ENCODE measurements at regions not wholly inside any gene's neighbourhood (a gene's known extent, or its start where the extent isn't known, plus 50 kb on each side); places are given as distances from the start of the nearest gene placed in this dataset.

DNA sequence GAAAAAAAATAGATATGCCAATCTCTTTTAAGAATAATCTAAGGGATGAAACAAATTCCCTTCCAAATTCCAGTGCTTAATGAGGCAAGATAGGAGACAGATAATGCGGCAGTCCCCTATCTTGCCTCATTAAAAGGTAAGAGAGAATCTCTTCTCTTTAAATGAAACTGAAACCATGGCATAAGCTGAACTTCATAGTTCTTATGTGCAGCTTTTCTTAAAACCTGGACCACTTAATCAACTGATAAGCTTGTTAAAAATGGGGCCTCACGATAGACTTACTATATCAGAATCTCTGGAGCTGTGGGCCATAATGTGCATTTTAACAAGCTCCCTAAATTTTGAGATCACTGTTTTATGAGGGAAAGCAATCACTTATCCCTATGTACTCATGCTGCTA lies 79.2 kb downstream of the NIBAN1 start:
- Histone ChIP-seq H3K79me2 (ENCODE audit: control insufficient read depth in 1 of 2, insufficient read depth in 2 of 2, low read length in 2 of 2) (no peaks in the 10 kb centered on the region), H3K23ac (ENCODE audit: insufficient read length) (no peak overlapping the region), H2BK12ac (ENCODE audit: low read depth, low read length) (no peak overlapping the region), H3K14ac (ENCODE audit: insufficient read length) (no peak overlapping the region), H4K5ac (ENCODE audit: insufficient read length, low read depth, low read length) (no peak overlapping the region), H3K79me1 (ENCODE audit: low read depth, low read length) (no peaks in the 10 kb centered on the region), H3K23me2 (ENCODE audit: low read depth, low read length) (no peaks in the 10 kb centered on the region; the same call in 1 of the 2 replicates), H3K4me1 (replicated peaks in 1 of 4; ENCODE audit: control insufficient read depth in 3 of 4, insufficient read depth in 4 of 4, low read length in 3 of 4) (peaks cover 0 to 2% (median under 1%) of the 10 kb centered on the region in 4 experiments; a peak in 2 of 7 replicates), H2BK20ac (ENCODE audit: low read length) (no peak overlapping the region), H2BK15ac (ENCODE audit: low read length) (no peak overlapping the region), H3K27ac (ENCODE audit: low read depth, low read length) (no peak overlapping the region), H2BK120ac (replicated peaks; ENCODE audit: low read depth, low read length) (no peak overlapping the region), H2AFZ (ENCODE audit: low read length) (no peak overlapping the region), H3K18ac (ENCODE audit: extremely low read depth, low read length) (no peak overlapping the region), H3K4ac (replicated peaks; ENCODE audit: insufficient read length, low read depth, low read length) (no peak overlapping the region), H4K8ac (ENCODE audit: extremely low read depth, insufficient read depth, low read length) (no peak overlapping the region), H3K56ac (replicated peaks; ENCODE audit: insufficient read length, low read depth, low read length) (no peak overlapping the region), H3K4me2 (ENCODE audit: insufficient read depth in 1 of 2, low read depth in 2 of 2, low read length in 2 of 2) (no peak overlapping the region), H3K9me3 (ENCODE audit: insufficient read depth in 2 of 2, low read depth in 1 of 2, low read length in 1 of 2) (no peaks in the 10 kb centered on the region), H3K9ac (replicated peaks in 1 of 4; ENCODE audit: extremely low read depth in 1 of 4, low read depth in 3 of 4, low read length in 3 of 4) (no peak overlapping the region), H3K27me3 (replicated peaks in 1 of 4; ENCODE audit: control insufficient read depth in 3 of 4, extremely low read depth in 1 of 4, insufficient read depth in 3 of 4, low read length in 3 of 4) (no peaks in the 10 kb centered on the region), H3K36me3 (ENCODE audit: control insufficient read depth in 2 of 4, insufficient read depth in 4 of 4, low read length in 3 of 4) (no peaks in the 10 kb centered on the region; a peak in 1 of 8 replicates), H3K4me3 (ENCODE audit: extremely low read depth in 1 of 4, insufficient read depth in 2 of 4, low read depth in 3 of 4, low read length in 4 of 4) (no peak overlapping the region), H2AK5ac (ENCODE audit: low read depth, low read length) (no peak overlapping the region), H4K20me1 (replicated peaks in 1 of 2; ENCODE audit: control insufficient read depth in 1 of 2, insufficient read depth in 2 of 2, low read length in 2 of 2) (no peaks in the 10 kb centered on the region), H2BK5ac (ENCODE audit: low read depth, low read length) (no peak overlapping the region), H4K91ac (replicated peaks; ENCODE audit: insufficient read length, low read length) (no peak overlapping the region)
- FAIRE-seq (no peak), DNase-seq (ENCODE audit: low read depth in 1 of 2, low spot score in 2 of 2) (no peak)
- CTCF ChIA-PET (ENCODE audit: partially characterized antibody): interaction anchor here (0.7 to 1.5 kb wide), 3 partner anchors 63 to 139 kb away, joined by 3 to 4 read pairs (median 4); no protein-coding TSS in a partner anchor
- POLR2A ChIA-PET (ENCODE audit: partially characterized antibody): no interaction called here
- 83% methylated on average over 2 of the region's 2 CpGs; no CpG with 5 or more reads in 1 of the 2 experiments for WGBS, 2 experiments (ENCODE audit: extremely low coverage in 1 of 2, insufficient coverage in 1 of 2, insufficient read length in 1 of 2, insufficient replicate concordance in 2 of 2, low coverage in 1 of 2, low lambda C conversion rate in 2 of 2, missing lambda C conversion rate in 1 of 2)
- TF ChIP-seq SUZ12 (IDR thresholded peaks at IDR 0.05; ENCODE audit: low read length) (no peak), BRCA1 (IDR thresholded peaks at IDR 0.05; ENCODE audit: low read depth, low read length) (no peak), NANOG (IDR thresholded peaks at IDR 0.05; ENCODE audit: insufficient read depth, low read depth, low read length, poor library complexity, severe bottlenecking) (no peak), SIX5 (IDR thresholded peaks at IDR 0.05; ENCODE audit: low read depth, low read length) (no peak), PHF8 (conservative IDR thresholded peaks at IDR 0.05; ENCODE audit: low read depth, low read length) (no peak), BCL11A (IDR thresholded peaks at IDR 0.05; ENCODE audit: low read depth in 2 of 2, low read length in 2 of 2) (no peak), RBBP5 (IDR thresholded peaks at IDR 0.05; ENCODE audit: borderline replicate concordance, low read depth, low read length) (no peak), SIN3A (conservative IDR thresholded peaks at IDR 0.05 in 1 of 2, IDR thresholded peaks at IDR 0.05 in 1 of 2; ENCODE audit: low read depth in 1 of 2, low read length in 2 of 2) (no peak), TCF12 (IDR thresholded peaks at IDR 0.05; ENCODE audit: low read depth, low read length) (no peak), KDM5A (IDR thresholded peaks at IDR 0.05; ENCODE audit: low read length) (no peak)
